NCI-H2107 treated with DMSO at 0.1 percent for 48 hours (cell line): ENCODE measurements at regions not wholly inside any gene's neighbourhood (a gene's known extent, or its start where the extent isn't known, plus 50 kb on each side); places are given as distances from the start of the nearest gene placed in this dataset.
A peak's percentile ranks its signal among the peaks of the same experiment; 100 is the strongest.

Experiments
- DNase-seq: peaks from one replicate; lab custom pipeline; 2025; ENCODE audit not compliant: unreplicated experiment; lab: John Stamatoyannopoulos, UW

DNA sequence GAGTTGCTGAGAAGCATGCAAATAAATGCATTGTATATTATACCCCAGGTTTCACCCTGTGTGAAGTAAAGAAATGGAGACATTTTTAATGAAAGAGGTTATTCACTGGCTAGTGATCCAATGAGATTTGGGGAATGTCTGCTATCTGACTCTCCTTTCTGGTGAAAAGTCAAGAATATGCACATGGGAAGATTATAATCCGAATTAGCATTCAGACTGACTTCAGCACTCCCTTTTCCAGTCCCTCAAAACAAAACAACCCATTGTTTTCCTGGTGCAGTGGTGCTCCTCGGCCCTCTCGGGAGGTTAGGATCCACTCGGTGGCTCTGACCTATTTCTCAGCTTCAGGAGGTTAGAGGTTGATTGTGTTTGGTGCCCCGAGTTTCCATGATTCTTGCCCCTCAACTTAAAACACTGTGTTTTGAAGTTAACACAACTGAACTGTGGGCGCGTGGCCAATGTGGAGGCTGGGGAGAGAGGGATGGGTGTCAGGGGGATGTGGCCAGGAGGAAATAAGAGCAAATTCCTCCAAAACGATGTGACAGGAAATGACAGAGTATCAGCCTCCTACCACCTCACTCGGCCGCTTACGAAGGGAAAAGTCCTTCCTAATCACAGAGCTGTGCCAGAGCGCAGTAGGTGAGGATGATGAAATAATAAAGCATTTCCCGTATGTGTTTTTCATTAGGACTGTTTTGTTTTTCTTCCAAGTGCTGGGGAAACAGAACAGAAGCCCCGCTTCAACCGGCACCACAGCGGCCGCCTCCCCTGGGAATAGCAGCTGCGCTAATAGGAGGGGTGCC lies 440.1 kb downstream of the MTX2 start:
- DNase-seq = no peak

- no peak for DNase-seq
Observed at GRCh38 chr2:176709991-176710390, 440.7 kb downstream of the MTX2 start.

DNA sequence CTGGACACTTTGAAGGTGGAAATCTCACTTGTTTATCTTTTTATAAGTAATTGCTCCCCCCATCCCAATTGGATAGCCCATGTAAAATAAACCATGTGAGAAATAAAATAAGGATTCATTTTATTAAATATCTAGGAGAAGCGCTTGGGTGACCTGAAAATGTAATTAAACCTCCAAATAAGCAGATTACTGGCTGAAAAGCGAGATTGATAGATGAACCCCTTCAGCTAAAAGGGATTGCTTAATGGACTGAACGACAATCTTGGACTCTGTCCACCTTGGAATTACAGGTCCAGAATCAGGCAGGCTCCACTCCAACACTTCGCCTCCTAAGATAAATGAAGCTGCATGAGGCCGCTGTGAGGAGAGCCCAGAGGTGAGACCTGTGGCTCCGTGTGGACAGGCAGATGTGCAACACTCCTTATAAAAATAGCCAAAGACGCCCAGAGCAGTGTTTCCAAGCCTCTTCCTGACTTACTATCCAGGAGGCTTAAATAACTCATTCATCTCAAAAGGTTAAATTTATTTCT lies 441.5 kb downstream of the MTX2 start:
- DNase-seq = no peak

GRCh38 chr2:176725873-176726645 lies 456.8 kb downstream of the MTX2 start:
- DNase-seq = no peak

GRCh38 chr2:176727696-176728095 lies 458.5 kb downstream of the MTX2 start:
- DNase-seq = no peak

GRCh38 chr2:176729706-176730569 lies 460.7 kb downstream of the MTX2 start:
- DNase-seq = peak; percentile 14

DNA sequence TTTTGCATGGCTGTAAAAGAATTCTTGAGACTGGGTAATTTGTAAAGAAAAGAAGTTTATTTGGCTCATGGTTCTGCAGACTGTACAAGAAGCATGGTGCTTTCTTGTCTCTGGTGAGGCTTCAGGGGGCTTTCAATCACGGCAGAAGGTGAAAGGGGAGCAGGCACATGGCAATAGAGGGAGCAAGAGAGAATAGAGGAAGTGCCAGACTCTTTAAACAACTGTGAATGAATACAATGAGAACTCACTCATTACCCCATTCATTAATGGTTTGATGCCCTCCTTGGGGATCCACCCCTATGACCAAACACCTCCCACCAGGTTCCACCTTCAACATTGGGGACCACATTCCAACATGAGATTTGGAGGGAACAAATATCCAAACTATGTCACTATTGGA lies 463.5 kb downstream of the MTX2 start:
- DNase-seq = no peak

DNA sequence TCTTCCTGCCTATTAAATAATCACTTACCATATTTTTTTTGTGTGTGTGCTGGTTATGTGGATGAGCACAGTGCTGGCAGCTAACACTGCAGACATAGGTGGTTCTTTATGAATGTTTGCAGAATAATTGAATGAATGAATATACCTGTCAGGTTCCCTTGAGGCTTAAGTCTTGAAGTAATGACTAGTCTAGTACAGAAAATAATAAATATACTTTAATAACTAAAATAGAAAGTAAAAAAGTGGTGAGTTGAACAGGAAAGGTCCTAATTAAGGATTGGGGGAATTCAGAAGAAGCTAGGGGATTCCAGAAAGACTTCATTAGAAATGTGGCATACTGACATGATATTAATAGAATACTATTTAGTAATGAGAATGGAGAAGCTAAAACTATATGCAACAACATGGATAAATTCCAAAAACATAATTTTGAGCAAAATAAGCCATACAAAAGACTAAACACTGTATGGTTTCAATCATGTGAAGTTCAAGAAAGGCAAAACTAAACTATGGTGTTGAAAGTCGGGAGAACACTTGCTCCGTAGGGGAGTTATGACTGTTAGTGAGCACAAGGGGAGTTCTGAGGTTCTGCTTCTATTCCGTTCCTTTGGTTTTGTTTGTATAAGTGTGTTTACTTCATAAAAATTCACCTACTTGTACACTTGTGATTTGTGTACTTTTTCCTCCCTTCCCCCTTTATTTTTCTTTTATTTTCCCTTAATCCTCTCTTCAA lies 464.6 kb downstream of the MTX2 start:
- no peak for DNase-seq

- no peak for DNase-seq
Observed at GRCh38 chr2:176734868-176735267, 465.6 kb downstream of the MTX2 start.

DNA sequence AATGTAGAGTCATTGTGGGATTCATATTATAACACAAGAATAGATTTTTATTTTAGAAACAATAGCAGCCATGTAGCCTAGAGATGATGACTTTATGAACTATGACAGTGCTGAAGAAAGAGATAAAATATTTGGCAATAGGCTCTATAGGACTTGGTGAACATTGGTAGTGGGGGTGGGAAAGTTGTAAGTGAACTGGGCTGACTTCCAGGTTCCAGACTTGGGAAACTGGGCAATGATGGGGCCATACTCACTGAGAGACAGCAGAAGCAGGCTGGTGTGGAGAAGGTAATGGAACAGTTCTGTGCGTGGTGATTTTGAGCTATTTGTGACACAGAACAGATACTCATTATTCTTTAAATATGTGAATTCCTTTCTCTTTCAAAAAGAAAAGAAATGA lies 470.3 kb upstream of the HNRNPA3 start:
- DNase-seq = no peak

GRCh38 chr2:176743671-176744070 lies 468.9 kb upstream of the HNRNPA3 start:
- no peak for DNase-seq

DNA sequence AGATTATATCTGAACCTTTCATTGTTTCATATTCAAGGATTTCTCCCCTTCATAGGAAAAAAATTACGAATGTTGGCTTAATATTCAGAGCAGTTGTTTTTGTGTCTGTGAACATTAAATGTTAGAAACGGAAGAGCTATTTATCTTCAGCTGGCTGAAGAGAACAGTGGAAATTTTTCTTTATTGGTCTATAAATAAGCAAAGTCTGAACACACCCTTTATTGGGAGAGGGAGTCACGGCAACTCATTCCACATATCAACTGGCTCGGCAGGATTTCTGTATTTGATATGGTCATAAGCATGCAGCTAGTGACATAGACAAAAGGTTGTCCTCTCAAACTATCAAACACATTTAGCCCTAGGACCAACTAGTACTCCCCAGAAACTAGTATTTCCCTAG lies 468.4 kb upstream of the HNRNPA3 start:
- no peak for DNase-seq

GRCh38 chr2:176745543-176746200 lies 466.9 kb upstream of the HNRNPA3 start:
- no peak for DNase-seq

GRCh38 chr2:176746411-176746810 lies 466.2 kb upstream of the HNRNPA3 start:
- DNase-seq = no peak

DNA sequence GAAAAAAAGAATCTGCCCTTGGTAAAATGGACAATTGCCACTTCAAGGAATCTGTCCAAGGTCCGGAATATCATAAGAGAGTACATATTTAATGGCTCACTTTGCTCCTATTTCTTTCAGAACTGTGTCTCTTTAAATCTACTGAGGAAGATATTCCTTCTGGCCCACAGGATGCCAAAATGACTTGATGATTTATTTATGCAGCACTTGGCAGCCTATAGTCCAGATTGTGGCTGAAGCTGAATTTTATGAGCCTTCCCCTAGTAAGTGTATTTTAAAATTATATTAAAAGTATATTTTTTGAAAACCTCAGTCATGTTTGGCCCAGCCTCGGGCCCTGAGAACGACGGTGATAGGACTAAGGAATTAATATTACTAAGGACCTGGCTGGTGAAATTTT lies 465.1 kb upstream of the HNRNPA3 start:
- DNase-seq = no peak

DNA sequence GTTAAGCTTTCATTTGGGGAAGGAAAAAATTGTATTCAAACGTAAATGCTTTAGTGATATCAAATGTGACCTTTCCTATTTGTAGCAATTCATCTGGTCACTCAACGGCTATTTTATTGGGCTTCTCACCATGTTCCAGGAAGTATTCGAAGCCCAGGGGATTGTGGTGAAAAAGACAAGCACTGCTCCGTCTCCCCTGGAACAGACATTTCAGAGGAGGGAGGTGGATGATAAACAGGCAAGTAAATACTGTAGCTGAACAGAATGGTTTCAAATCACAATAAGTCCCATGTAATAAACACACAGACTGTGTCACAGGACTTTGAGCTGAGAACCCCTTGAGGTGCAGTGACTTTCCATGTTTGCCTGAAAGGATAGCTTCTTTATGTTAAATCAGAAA lies 464.7 kb upstream of the HNRNPA3 start:
- no peak for DNase-seq

- no peak for DNase-seq
Observed at GRCh38 chr2:176748662-176749061, 463.9 kb upstream of the HNRNPA3 start.

DNA sequence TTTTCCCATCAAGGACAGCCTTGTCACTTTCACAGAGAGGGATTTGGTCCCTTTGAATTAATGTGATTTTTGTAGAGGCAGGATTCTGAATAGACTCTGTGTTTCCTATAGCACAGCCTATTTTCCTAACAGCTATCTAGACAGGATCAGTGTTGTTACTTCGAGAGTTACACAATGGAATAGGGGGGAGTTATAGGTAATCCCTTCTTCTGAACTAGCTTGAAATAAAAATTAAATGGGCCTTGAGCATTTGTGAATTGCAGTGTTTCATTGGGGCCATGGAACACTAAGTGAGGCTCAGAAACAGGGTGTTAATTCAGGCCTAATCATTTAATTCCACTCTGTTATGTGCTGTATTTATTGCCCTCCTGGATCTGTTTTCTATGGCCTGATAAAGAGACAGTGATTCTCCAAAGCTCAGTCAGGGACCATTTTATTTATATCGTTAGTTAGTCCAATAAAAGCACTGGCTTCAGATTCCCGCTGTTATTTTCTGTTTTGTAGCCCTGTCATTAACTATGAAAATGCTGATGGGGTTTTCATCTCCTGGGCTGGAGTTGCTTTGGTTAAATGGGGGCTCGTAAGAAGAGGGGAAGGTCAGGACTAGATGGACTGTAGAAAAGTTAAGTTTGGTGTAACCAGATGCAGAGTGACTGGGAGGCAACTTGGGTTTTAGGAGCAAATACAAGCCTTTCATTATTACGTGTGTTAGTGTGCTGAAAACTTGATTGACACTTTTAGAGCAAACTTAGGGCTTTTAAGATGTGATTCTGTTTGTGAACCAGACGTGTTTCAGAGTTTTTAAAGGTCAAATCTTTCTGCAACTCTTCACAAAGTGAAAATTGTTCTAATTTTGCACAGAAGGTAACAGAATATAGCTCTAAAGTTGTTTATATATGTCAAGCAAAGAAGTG lies 461.0 kb upstream of the HNRNPA3 start:
- DNase-seq = no peak

DNA sequence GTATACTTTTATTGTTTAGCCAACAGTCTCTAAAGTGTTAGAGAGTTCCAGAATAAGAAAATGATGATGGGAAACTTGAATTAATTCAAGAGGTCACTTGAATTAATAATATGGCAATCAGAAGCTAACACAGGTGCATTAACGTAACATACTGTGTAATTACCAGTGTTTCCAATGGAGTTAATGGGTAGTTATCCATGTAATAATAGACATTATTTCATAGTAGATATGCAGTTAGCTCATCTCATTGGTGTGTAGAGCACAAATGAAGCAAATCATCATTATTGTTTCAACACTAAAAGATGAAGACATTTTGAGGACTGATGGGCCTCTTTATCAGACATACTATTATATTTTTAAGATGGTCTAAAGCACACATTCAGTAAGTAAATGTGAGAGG lies 460.3 kb upstream of the HNRNPA3 start:
- no peak for DNase-seq
